PC-9 (cell line): ENCODE measurements at regions not wholly inside any gene's neighbourhood (a gene's known extent, or its start where the extent isn't known, plus 50 kb on each side); places are given as distances from the start of the nearest gene placed in this dataset.
"Not testable (repeated sequence)": the region's sequence is repeated elsewhere in the genome, so short reads cannot be mapped to it uniquely, and the experiment has no call there.

Source experiments
- BruUV-seq: library from RNA; stranded (reverse); fragments of 400-500 nt; replicated peaks from 2 replicates; lab custom pipeline; 2021; lab: Mats Ljungman, UMichigan
- CTCF ChIA-PET: fragments of 300-600 bp; sonication (Branson Sonifier 250); formaldehyde crosslinking; loops from one replicate; lab custom pipeline; 2022; ENCODE audit warnings: antibody characterized with exemption; lab: Charles Lee
- POLR2A ChIA-PET: fragments of 300-600 bp; sonication (Branson Sonifier 250); formaldehyde crosslinking; loops from one replicate; lab custom pipeline; 2022; ENCODE audit warnings: antibody characterized with exemption; ENCODE audit not compliant: unreplicated experiment; lab: Charles Lee
- DNase-seq, 2 experiments: peaks; one replicate each; pipeline versions ENCODE4 v3.0.0 to v3.0.0-alpha.2; 2015 to 2022; ENCODE audit warnings: mixed read lengths in 1 of 2
- H2AFZ ChIP-seq: fragments of 200-600 bp; sonication (generic); 2 replicates; pipeline ENCODE4 v1.8.1; 2017; ENCODE audit warnings: antibody characterized with exemption
- H3F3A ChIP-seq: fragments of 200-600 bp; sonication (generic); 2 replicates; pipeline ENCODE4 v1.8.1; 2017; ENCODE audit warnings: antibody characterized with exemption, mild to moderate bottlenecking, low read depth; ENCODE audit not compliant: insufficient read depth
- H3K27ac ChIP-seq: fragments of 200-600 bp; sonication (generic); 2 replicates; pipeline ENCODE4 v1.6.1; 2016; ENCODE audit warnings: mixed run types
- H3K27me3 ChIP-seq: fragments of 200-600 bp; sonication (generic); 2 replicates; pipeline ENCODE4 v1.6.1; 2016; ENCODE audit warnings: low read depth, mixed run types; ENCODE audit not compliant: insufficient read depth
- H3K36me3 ChIP-seq: fragments of 200-600 bp; sonication (generic); 2 replicates; pipeline ENCODE4 v1.6.1; 2016; ENCODE audit warnings: low read depth, mixed run types
- H3K4me1 ChIP-seq: fragments of 200-600 bp; sonication (generic); replicated peaks from 2 replicates; pipeline ENCODE4 v1.6.1; 2016; ENCODE audit warnings: mixed run types; ENCODE audit not compliant: insufficient read depth
- H3K4me2 ChIP-seq: fragments of 200-600 bp; sonication (generic); 2 replicates; pipeline ENCODE4 v1.6.1; 2017; ENCODE audit warnings: mixed run types
- H3K4me3 ChIP-seq: fragments of 200-600 bp; sonication (generic); 2 replicates; pipeline ENCODE4 v1.6.1; 2016; ENCODE audit warnings: mixed run types
- H3K79me2 ChIP-seq: fragments of 200-600 bp; sonication (generic); 2 replicates; pipeline ENCODE4 v1.6.1; 2017; ENCODE audit warnings: low read depth, mixed run types
- H3K9me2 ChIP-seq: fragments of 200-600 bp; sonication (generic); 2 replicates; pipeline ENCODE4 v1.8.1; 2017; ENCODE audit warnings: mild to moderate bottlenecking; ENCODE audit not compliant: insufficient read depth
- H3K9me3 ChIP-seq: fragments of 200-600 bp; sonication (generic); 2 replicates; pipeline ENCODE4 v1.8.1; 2016; ENCODE audit warnings: low read depth; ENCODE audit not compliant: insufficient read depth
- H4K20me1 ChIP-seq: fragments of 200-600 bp; sonication (generic); 2 replicates; pipeline ENCODE4 v1.8.1; 2017; ENCODE audit not compliant: insufficient read depth
- EZH2 ChIP-seq: fragments of 200-600 bp; sonication (generic); IDR thresholded peaks from 2 replicates; pipeline ENCODE4 v1.8.0; 2017; ENCODE audit warnings: antibody characterized with exemption, low read depth
- intact Hi-C: fragments of 100-400 bp; cut with micrococcal nuclease; formaldehyde crosslinking; loops from one replicate; pipeline ENCODE4 v1.10.0; 2022; ENCODE audit not compliant: unreplicated experiment
- TF ChIP-seq, protein P1 (sequence below): fragments of 200-600 bp; sonication (generic); conservative IDR thresholded peaks from 2 replicates; pipeline ENCODE4 v1.6.1; 2017; ENCODE audit warnings: mixed run types, antibody characterized with exemption, mild to moderate bottlenecking, moderate library complexity

DNA sequence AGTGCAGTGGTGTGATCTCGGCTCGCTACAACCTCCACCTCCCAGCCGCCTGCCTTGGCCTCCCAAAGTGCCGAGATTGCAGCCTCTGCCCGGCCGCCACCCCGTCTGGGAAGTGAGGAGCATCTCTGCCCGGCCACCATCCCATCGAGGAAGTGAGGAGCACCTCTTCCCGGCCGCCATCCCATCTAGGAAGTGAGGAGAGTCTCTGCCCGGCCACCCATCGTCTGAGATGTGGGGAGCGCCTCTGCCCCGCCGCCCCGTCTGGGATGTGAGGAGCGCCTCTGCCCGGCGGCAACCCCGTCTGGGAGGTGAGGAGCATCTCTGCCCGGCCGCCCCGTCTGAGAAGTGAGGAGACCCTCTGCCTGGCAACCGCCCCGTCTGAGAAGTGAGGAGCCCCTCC, 88.5 kb upstream of the DCAF12L1 start:
- DNase-seq, intact Hi-C loops, H3K27me3 ChIP-seq, H3K9me2 ChIP-seq, BruUV-seq, H3K4me3 ChIP-seq, H3K9me3 ChIP-seq, H3K79me2 ChIP-seq, POLR2A ChIA-PET, H3K27ac ChIP-seq, H2AFZ ChIP-seq, H3K4me1 ChIP-seq, CTCF ChIA-PET, H3F3A ChIP-seq, H4K20me1 ChIP-seq, H3K36me3 ChIP-seq, H3K4me2 ChIP-seq: not testable (repeated sequence)

DNA sequence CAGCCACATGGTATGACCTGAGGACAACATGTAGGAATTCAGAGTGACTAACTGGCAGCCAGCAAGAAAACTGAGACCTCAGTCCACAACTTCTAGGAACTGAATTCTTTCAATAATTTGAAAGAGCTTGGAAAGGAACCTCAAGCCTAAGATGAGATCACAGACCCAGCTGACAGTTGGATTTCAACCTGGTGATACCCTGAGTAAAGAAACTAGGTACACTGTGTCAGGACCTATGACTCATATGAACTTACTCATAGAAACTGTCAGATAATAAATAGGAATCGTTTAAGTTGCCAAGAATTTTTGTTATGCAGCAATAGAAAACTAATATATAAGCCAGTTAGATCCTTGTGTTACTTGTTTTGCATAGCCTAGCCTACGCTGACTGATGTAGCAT, 102.4 kb upstream of the DCAF12L1 start:
- Histone ChIP-seq H3K79me2 (no peaks in the 10 kb centered on the region), H3K27ac (no peak overlapping the region), H4K20me1 (no peaks in the 10 kb centered on the region), H3K9me2 (no peaks in the 10 kb centered on the region), H3K4me3 (no peak overlapping the region), H3F3A (no peaks in the 10 kb centered on the region), H3K4me1 (no peaks in the 10 kb centered on the region), H3K27me3 (no peaks in the 10 kb centered on the region), H3K9me3 (no peaks in the 10 kb centered on the region), H3K4me2 (no peak overlapping the region), H3K36me3 (no peaks in the 10 kb centered on the region), H2AFZ (no peak overlapping the region)
- no TSS peak for BruUV-seq
- DNase-seq, result no peak
- TF ChIP-seq, protein P1, sequence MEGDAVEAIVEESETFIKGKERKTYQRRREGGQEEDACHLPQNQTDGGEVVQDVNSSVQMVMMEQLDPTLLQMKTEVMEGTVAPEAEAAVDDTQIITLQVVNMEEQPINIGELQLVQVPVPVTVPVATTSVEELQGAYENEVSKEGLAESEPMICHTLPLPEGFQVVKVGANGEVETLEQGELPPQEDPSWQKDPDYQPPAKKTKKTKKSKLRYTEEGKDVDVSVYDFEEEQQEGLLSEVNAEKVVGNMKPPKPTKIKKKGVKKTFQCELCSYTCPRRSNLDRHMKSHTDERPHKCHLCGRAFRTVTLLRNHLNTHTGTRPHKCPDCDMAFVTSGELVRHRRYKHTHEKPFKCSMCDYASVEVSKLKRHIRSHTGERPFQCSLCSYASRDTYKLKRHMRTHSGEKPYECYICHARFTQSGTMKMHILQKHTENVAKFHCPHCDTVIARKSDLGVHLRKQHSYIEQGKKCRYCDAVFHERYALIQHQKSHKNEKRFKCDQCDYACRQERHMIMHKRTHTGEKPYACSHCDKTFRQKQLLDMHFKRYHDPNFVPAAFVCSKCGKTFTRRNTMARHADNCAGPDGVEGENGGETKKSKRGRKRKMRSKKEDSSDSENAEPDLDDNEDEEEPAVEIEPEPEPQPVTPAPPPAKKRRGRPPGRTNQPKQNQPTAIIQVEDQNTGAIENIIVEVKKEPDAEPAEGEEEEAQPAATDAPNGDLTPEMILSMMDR, result no peak
- TF ChIP-seq EZH2, result no peak
- intact Hi-C loops, result no loop called here
- CTCF ChIA-PET, result no interaction called here
- POLR2A ChIA-PET, result no interaction called here

DNA sequence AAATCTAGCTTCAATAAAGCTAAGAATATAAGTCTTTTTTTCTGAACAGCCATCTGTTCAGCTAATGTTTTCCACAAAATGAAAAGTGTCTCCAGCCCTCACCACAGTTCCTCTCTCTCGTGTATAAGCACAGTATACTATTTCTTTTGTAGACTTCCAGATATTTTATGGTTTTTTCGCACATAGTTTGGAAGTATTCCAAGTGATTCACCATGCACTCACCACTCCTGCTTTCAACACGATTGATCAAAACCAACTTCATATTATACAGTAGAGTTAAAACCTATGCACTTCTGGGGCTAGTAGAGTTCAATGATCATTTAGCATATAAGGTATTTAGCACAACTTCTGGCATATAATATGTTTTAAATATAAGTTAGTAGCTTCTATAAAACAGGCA, 105.8 kb upstream of the DCAF12L1 start:
- no peak overlapping the region for H2AFZ ChIP-seq
- TF ChIP-seq, protein P1, result no peak
- TF ChIP-seq EZH2, result no peak
- no peak for DNase-seq
- H4K20me1 ChIP-seq, result no peaks in the 10 kb centered on the region
- H3K36me3 ChIP-seq, result no peaks in the 10 kb centered on the region
- no peak overlapping the region for H3K4me3 ChIP-seq
- H3K9me2 ChIP-seq, result no peaks in the 10 kb centered on the region
- no peaks in the 10 kb centered on the region for H3K9me3 ChIP-seq
- intact Hi-C loops, result no loop called here
- no peak overlapping the region for H3K4me2 ChIP-seq
- H3K4me1 ChIP-seq, result no peaks in the 10 kb centered on the region
- H3K27me3 ChIP-seq, result no peaks in the 10 kb centered on the region
- H3K79me2 ChIP-seq, result no peaks in the 10 kb centered on the region
- CTCF ChIA-PET, result no interaction called here
- no peaks in the 10 kb centered on the region for H3F3A ChIP-seq
- POLR2A ChIA-PET, result no interaction called here
- no TSS peak for BruUV-seq
- H3K27ac ChIP-seq, result no peak overlapping the region

DNA sequence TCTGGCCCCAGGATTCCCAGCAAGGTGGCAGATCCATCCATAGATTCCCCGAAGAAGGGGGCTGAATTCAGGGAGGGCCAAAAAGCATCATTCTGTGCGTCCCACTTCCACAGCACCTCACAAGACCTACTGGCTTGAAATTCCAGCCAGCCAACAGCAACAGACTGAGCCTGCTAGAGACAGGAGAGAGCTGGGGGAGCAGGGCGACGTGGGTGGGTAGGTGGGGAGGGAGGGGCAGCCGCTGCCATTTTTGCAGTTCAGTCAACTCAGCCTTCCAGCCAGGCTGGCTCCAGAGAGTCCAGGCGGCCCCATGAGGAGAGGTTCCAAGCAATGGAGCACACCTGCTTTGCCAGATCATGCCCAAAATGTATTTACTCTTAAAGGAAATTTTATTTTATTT, 117.6 kb upstream of the DCAF12L1 start:
- Histone ChIP-seq H3K27me3 (no peaks in the 10 kb centered on the region), H3F3A (no peaks in the 10 kb centered on the region), H3K4me3 (no peak overlapping the region), H2AFZ (no peak overlapping the region), H3K9me3 (no peaks in the 10 kb centered on the region), H3K4me1 (no peaks in the 10 kb centered on the region), H3K79me2 (no peaks in the 10 kb centered on the region), H3K9me2 (no peaks in the 10 kb centered on the region), H3K4me2 (no peak overlapping the region), H3K27ac (no peak overlapping the region), H3K36me3 (no peaks in the 10 kb centered on the region), H4K20me1 (no peaks in the 10 kb centered on the region)
- ChIA-PET POLR2A (no interaction called here), CTCF (no interaction called here)
- DNase-seq, result no peak
- BruUV-seq, result no TSS peak
- TF ChIP-seq, protein P1, result no peak
- no peak for TF ChIP-seq EZH2
- intact Hi-C loops, result no loop called here

DNA sequence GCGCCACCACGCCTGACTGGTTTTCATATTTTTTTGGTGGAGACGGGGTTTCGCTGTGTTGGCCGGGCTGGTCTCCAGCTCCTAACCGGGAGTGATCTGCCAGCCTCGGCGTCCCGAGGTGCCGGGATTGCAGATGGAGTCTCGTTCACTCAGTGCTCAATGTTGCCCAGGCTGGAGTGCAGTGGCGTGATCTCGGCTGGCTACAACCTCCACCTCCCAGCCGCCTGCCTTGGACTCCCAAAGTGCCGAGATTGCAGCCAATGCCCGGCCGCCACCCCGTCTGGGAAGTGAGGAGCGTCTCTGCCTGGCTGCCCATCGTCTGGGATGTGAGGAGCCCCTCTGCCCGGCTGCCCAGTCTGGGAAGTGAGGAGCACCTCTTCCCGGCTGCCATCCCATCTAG, 120.8 kb upstream of the DCAF12L1 start:
- H3K4me2 ChIP-seq, H3K36me3 ChIP-seq, H3F3A ChIP-seq, H3K9me2 ChIP-seq, DNase-seq, H3K27ac ChIP-seq, H3K9me3 ChIP-seq, H2AFZ ChIP-seq, H3K27me3 ChIP-seq, BruUV-seq, POLR2A ChIA-PET, H3K79me2 ChIP-seq, CTCF ChIA-PET, intact Hi-C loops, H4K20me1 ChIP-seq, H3K4me3 ChIP-seq, H3K4me1 ChIP-seq: not testable (repeated sequence)
